CD4-positive, alpha-beta T cell treated with Interleukin-1 beta for 1 hour (primary cell): ENCODE measurements at regions not wholly inside any gene's neighbourhood (a gene's known extent, or its start where the extent isn't known, plus 50 kb on each side); places are given as distances from the start of the nearest gene placed in this dataset.

Experiments used
- DNase-seq, 2 donors: peaks; one replicate each; pipeline ENCODE4 v3.0.0-alpha.2; 2020 to 2022

GRCh38 chr2:10239561-10239967 lies 63.1 kb upstream of the HPCAL1 start:
- DNase-seq = no peak

DNA sequence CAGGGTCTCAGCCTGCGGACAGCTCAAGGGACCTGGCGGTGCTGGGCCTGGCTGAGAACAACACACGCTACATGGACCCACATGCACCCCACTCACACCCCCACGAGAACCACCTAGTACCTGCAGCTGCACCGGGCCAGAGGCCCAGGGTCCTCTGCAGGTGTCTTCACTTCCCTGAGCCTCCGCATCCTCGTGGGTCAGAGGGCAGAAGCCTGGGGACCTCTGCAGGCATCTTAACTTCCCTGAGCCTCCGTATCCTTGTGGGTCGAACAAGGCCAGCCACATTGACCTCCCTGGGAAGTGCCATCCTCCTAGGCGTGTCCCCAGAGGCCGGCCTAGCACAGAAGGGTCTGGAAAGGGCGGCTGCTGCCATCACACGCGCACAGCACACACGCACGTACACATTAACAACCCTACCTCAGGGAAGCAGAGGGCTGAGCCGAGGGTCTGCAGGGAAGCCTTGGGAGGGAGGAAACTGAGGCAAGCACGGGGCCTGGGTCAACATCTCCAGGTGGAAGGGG lies 62.5 kb upstream of the HPCAL1 start:
- no peak for DNase-seq

DNA sequence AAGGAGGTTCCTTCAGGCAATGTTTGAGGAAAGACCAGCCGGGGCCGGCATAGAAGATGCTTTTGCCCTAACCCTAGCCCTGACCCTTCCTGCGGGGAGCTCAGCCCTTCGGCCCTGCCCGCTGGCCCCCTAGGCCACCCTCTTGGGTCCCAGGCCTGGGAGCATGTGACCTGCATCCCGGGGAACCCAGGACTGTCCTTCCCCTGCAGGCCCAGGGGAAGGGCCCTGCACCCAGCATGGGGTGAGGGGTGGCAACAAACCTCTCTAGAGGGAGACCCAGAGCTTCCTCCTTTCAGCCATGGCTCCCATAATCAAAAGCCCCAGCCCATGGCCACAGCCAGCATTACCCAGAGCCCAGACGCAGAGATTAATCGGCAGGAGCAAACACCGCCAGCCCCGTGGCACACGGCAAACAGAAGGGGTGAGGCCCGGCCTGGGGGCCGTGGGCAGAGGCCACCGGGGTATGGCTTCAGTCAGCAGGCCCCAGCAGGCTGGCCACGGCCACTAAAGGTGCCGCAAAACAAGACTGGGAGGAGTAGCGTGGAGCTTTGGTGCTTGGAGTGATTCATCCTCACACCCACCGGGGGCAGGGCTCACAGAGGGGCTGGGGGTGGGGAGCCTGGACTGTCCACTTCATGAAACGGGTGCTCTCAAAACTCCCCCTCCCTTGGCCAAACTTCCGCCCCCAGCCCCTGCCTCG lies 61.6 kb upstream of the HPCAL1 start:
- no peak for DNase-seq

- DNase-seq = peak in 1 of 2 donors; percentile 47
Observed at GRCh38 chr2:10241641-10242430, 60.9 kb upstream of the HPCAL1 start.

- DNase-seq = no peak
Observed at GRCh38 chr2:10242451-10242850, 60.3 kb upstream of the HPCAL1 start.

- DNase-seq = no peak
Observed at GRCh38 chr2:10242998-10243925, 59.4 kb upstream of the HPCAL1 start.

GRCh38 chr2:10243926-10244270 lies 58.8 kb upstream of the HPCAL1 start:
- DNase-seq = no peak

- no peak for DNase-seq
Observed at GRCh38 chr2:10245021-10245420, 57.7 kb upstream of the HPCAL1 start.

- DNase-seq = no peak
Observed at GRCh38 chr2:10245661-10246060, 57.0 kb upstream of the HPCAL1 start.

DNA sequence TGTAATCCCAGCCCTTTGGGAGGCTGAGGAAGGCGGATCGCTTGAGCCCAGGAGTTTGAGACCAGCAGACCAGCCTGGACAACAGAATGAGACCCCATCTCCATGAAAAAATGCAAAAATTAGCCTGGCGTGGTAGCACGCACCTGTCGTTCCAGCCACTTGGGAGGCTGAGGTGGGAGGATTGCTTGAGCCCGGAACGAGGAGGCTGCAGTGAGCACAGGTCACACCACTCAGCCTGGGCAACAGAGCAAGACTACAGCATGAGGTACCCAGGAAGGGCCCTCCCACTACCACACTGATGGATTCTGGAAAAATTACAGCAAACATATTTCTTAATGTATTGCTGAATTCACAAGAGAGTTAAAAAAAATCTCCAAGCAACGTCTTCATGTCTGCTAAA lies 56.3 kb upstream of the HPCAL1 start:
- no peak for DNase-seq

DNA sequence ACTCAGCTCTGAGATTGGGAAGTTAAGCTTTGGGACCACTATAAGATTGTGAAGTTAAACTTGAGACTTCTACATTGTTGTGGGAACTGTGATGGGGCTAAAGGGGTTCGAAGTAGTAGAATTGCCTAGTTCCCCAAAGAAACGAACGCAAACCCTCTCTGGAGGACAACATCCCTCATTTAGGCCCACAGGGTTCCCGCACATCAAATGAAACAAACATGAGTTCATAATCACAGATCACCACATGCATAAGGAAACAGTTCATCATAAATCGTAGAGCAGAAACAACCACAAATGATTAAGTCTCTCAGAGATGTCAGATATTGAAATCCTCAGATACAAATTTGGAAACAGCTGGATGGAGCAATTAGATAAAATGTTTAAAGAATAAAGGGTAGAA lies 55.9 kb upstream of the HPCAL1 start:
- no peak for DNase-seq

DNA sequence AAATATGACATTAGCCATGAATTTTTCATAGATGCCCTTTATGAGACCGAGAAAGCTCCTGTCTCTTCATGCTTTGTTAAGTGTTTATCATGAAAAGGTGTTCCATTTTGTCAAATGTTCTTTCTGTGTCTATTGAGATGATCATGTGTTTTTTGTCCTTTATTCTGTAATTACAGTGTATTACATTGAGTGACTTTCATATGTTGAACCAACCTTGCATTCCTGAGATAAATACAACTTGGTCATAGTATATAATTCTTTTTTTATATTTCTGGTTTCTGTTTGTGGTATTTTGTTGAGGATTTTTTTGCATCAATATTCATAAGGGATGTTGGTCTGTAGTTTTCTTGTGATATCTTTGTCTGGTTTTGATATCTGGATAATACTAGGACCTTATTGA lies 52.9 kb upstream of the HPCAL1 start:
- no peak for DNase-seq

DNA sequence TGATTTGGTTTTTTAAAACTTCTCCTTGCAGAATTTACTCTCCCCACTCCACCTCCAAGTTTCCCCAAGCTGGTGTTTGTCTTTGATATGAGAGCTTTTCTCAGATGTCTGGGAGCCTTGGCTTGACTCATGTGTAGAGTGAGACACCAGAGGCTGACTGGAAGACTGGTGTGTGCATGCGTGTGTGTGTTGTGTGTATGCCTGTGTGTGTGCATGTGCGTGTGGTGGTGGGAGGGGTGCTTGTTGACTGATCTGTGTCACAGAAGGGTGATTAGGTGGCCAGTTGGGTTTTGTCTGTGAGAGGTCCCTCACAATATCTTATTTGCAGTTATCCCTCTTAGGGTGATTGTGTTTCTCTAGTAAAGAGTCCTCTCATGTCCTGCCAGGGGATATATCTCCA lies 50.5 kb upstream of the HPCAL1 start:
- DNase-seq = no peak

DNA sequence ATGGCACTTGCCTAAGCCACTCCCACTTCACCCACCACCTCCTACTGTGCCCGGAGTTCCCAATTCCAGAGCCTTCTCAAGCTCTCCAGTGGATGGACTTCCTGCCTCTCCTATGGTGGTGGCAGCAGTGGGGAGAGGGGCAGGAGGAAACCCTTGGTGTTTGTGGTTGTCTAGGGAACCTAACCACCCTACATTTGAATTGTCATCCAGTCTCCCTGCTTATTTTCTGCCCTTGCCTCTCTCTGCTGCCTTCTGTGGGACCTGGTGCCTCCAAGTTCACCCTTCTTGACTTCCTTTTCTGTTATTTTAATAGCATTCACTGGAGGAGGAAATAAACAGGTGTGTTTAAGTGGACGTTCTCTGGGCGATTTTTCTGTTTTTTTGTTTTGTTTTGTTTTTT lies 50.0 kb upstream of the HPCAL1 start:
- no peak for DNase-seq
